ENCODE measurements at regions not wholly inside any gene's neighbourhood (a gene's known extent, or its start where the extent isn't known, plus 50 kb on each side); places are given as distances from the start of the nearest gene placed in this dataset.

DNA sequence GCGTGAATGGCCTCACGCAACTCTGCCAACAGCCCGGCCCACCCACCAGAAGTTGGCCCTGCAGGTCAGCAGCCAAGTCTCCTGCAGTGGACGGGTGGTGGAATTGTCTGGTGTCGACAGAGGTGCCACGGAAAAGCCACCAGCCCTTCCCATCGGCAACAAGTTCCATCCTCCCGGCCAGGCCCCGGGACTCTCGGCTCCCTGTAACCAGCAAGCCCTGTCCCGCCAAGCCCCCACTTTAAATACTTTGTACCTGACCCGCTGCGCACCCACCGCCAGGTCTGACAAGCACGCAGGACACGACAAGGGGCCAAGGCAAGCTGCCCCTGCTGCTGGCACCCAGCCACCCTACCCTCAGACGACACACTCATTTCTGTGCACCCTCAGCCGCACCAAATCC, 100.8 kb downstream of the RBFOX3 start:
- no peak overlapping the region for H2AFZ ChIP-seq (ENCODE audit: low read depth, low read length, severe bottlenecking)
- no peaks in the 10 kb centered on the region for H3K79me2 ChIP-seq (ENCODE audit: insufficient read depth, low read length)
- no peak overlapping the region for H3K9ac ChIP-seq (ENCODE audit: low read length)
- no peak overlapping the region for H3K4me2 ChIP-seq (ENCODE audit: low read depth, low read length, poor library complexity, severe bottlenecking)
- no peaks in the 10 kb centered on the region for H3K9me2 ChIP-seq (replicated peaks; ENCODE audit: insufficient read depth, low read length)
- no peaks in the 10 kb centered on the region for H3F3A ChIP-seq (ENCODE audit: insufficient read depth)
- no peak overlapping the region for H3K27ac ChIP-seq (ENCODE audit: low read depth, low read length)
- H4K20me1 ChIP-seq (ENCODE audit: low read depth, low read length) = no peaks in the 10 kb centered on the region
- no peak overlapping the region for H3K4me3 ChIP-seq (ENCODE audit: insufficient read depth, low read length, poor library complexity, severe bottlenecking)
- H3K9me3 ChIP-seq (ENCODE audit: insufficient read depth, low read length) = no peaks in the 10 kb centered on the region
- no peaks in the 10 kb centered on the region for H3K36me3 ChIP-seq (ENCODE audit: low read length)
- TF ChIP-seq, protein P1, sequence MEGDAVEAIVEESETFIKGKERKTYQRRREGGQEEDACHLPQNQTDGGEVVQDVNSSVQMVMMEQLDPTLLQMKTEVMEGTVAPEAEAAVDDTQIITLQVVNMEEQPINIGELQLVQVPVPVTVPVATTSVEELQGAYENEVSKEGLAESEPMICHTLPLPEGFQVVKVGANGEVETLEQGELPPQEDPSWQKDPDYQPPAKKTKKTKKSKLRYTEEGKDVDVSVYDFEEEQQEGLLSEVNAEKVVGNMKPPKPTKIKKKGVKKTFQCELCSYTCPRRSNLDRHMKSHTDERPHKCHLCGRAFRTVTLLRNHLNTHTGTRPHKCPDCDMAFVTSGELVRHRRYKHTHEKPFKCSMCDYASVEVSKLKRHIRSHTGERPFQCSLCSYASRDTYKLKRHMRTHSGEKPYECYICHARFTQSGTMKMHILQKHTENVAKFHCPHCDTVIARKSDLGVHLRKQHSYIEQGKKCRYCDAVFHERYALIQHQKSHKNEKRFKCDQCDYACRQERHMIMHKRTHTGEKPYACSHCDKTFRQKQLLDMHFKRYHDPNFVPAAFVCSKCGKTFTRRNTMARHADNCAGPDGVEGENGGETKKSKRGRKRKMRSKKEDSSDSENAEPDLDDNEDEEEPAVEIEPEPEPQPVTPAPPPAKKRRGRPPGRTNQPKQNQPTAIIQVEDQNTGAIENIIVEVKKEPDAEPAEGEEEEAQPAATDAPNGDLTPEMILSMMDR (IDR thresholded peaks at IDR 0.05; ENCODE audit: insufficient read depth, low read length, poor library complexity, severe bottlenecking) = no peak
- no peak for TF ChIP-seq EZH2phosphoT487 (conservative IDR thresholded peaks at IDR 0.05; ENCODE audit: low read length)
- no peaks in the 10 kb centered on the region for H3K27me3 ChIP-seq (ENCODE audit: low read length)

DNA sequence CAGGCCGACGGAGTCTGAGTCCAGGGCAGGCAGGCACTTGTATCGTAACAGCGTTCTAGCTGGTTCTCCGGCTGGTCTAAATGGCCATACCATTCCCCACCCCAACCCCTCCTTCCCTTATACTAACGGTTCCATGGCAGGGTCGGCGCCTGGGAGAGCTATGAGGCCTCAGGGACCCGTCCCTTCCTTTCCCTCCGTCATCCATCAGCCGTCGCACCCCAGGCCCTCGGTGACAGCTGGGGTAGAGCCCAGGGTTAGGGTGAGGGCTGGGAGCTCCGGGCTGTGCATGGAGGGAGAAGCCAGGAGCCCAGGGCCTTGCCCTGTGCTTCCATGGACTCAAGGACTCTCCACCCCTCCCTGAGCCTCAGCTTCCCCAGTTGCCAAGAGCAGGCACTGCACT, 101.4 kb downstream of the RBFOX3 start:
- no peaks in the 10 kb centered on the region for H3F3A ChIP-seq (ENCODE audit: insufficient read depth)
- H3K9me3 ChIP-seq (ENCODE audit: insufficient read depth, low read length) = no peaks in the 10 kb centered on the region
- no peak overlapping the region for H3K9ac ChIP-seq (ENCODE audit: low read length)
- no peaks in the 10 kb centered on the region for H3K79me2 ChIP-seq (ENCODE audit: insufficient read depth, low read length)
- no peaks in the 10 kb centered on the region for H4K20me1 ChIP-seq (ENCODE audit: low read depth, low read length)
- H3K4me2 ChIP-seq (ENCODE audit: low read depth, low read length, poor library complexity, severe bottlenecking) = no peak overlapping the region
- no peak overlapping the region for H3K4me3 ChIP-seq (ENCODE audit: insufficient read depth, low read length, poor library complexity, severe bottlenecking)
- no peak overlapping the region for H3K27ac ChIP-seq (ENCODE audit: low read depth, low read length)
- no peak overlapping the region for H2AFZ ChIP-seq (ENCODE audit: low read depth, low read length, severe bottlenecking)
- TF ChIP-seq, protein P1 (IDR thresholded peaks at IDR 0.05; ENCODE audit: insufficient read depth, low read length, poor library complexity, severe bottlenecking) = no peak
- TF ChIP-seq EZH2phosphoT487 (conservative IDR thresholded peaks at IDR 0.05; ENCODE audit: low read length) = no peak
- H3K36me3 ChIP-seq (ENCODE audit: low read length) = no peaks in the 10 kb centered on the region
- H3K9me2 ChIP-seq (replicated peaks; ENCODE audit: insufficient read depth, low read length) = no peaks in the 10 kb centered on the region
- no peaks in the 10 kb centered on the region for H3K27me3 ChIP-seq (ENCODE audit: low read length)

DNA sequence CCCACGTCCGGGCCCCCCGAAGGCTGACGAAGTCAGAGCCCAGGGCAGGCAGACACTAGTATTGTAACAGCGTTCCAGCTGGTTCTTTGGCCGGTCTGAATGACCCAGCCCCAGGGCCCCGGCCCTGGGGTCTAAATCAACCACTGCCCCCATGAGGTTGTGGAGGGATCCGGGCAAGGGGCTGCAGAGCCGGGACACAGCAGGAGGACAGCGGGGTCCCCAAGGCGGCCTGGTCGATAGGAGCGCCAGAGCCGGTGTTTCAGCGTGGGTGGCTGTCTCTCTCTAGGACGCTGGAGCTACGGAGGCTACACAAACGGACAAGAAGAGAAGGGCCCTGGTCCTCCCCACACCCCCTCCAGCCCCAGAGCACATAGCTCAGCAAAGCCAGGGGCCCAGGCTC, 101.8 kb downstream of the RBFOX3 start:
- H3K4me2 ChIP-seq (ENCODE audit: low read depth, low read length, poor library complexity, severe bottlenecking) = no peak overlapping the region
- no peaks in the 10 kb centered on the region for H3F3A ChIP-seq (ENCODE audit: insufficient read depth)
- no peaks in the 10 kb centered on the region for H3K79me2 ChIP-seq (ENCODE audit: insufficient read depth, low read length)
- H3K4me3 ChIP-seq (ENCODE audit: insufficient read depth, low read length, poor library complexity, severe bottlenecking) = no peak overlapping the region
- H3K36me3 ChIP-seq (ENCODE audit: low read length) = no peaks in the 10 kb centered on the region
- no peak overlapping the region for H3K9ac ChIP-seq (ENCODE audit: low read length)
- no peak for TF ChIP-seq EZH2phosphoT487 (conservative IDR thresholded peaks at IDR 0.05; ENCODE audit: low read length)
- TF ChIP-seq, protein P1 (IDR thresholded peaks at IDR 0.05; ENCODE audit: insufficient read depth, low read length, poor library complexity, severe bottlenecking) = no peak
- no peaks in the 10 kb centered on the region for H3K9me2 ChIP-seq (replicated peaks; ENCODE audit: insufficient read depth, low read length)
- H3K27ac ChIP-seq (ENCODE audit: low read depth, low read length) = no peak overlapping the region
- no peaks in the 10 kb centered on the region for H3K9me3 ChIP-seq (ENCODE audit: insufficient read depth, low read length)
- no peaks in the 10 kb centered on the region for H3K27me3 ChIP-seq (ENCODE audit: low read length)
- H2AFZ ChIP-seq (ENCODE audit: low read depth, low read length, severe bottlenecking) = no peak overlapping the region
- H4K20me1 ChIP-seq (ENCODE audit: low read depth, low read length) = no peaks in the 10 kb centered on the region

All from SU-DHL-6 (cell line).